ENCODE measurements at regions not wholly inside any gene's neighbourhood (a gene's known extent, or its start where the extent isn't known, plus 50 kb on each side); places are given as distances from the start of the nearest gene placed in this dataset.

- no peaks in the 10 kb centered on the region for H3K27me3 ChIP-seq
- intact Hi-C loops (cut with DNase I): loop anchor here (10.0 kb wide), 1 partner anchor 45 kb away; no protein-coding TSS in a partner anchor
- WGBS, 2 donors: 92 to 95% methylated on average over 6 of the region's 6 CpGs
- H3K27ac ChIP-seq: no peak overlapping the region
- H3K9me3 ChIP-seq: no peaks in the 10 kb centered on the region
- no peaks in the 10 kb centered on the region for H3K36me3 ChIP-seq
- DNase-seq: no peak
- no peak for TF ChIP-seq POLR2A (IDR thresholded peaks at IDR 0.05)
- TF ChIP-seq CTCF (IDR thresholded peaks at IDR 0.05): no peak
- no peak overlapping the region for H3K4me3 ChIP-seq (replicated peaks in 1 of 3)
- H3K4me1 ChIP-seq: peaks cover 11 to 17% of the 10 kb centered on the region in 2 donors
Measured at GRCh38 chr2:8529706-8530277, 152.1 kb upstream of the ID2 start.

- Histone ChIP-seq H3K4me1 (peaks cover 6 to 17% of the 10 kb centered on the region in 2 donors), H3K27me3 (no peaks in the 10 kb centered on the region), H3K36me3 (no peaks in the 10 kb centered on the region), H3K27ac (no peak overlapping the region), H3K9me3 (no peaks in the 10 kb centered on the region), H3K4me3 (replicated peaks in 1 of 3) (no peak overlapping the region)
- no peak for TF ChIP-seq POLR2A (IDR thresholded peaks at IDR 0.05)
- TF ChIP-seq CTCF (IDR thresholded peaks at IDR 0.05): no peak
- WGBS, 2 donors: 80 to 92% methylated on average over 1 of the region's 1 CpG
- DNase-seq: no peak
- intact Hi-C loops (cut with DNase I): no loop called here
Measured at GRCh38 chr2:8531481-8531880, 150.4 kb upstream of the ID2 start.

- DNase-seq: no peak
- H3K27ac ChIP-seq: no peak overlapping the region
- peaks cover 6 to 21% of the 10 kb centered on the region in 2 donors for H3K4me1 ChIP-seq
- no peaks in the 10 kb centered on the region for H3K9me3 ChIP-seq
- no peak for TF ChIP-seq CTCF (IDR thresholded peaks at IDR 0.05)
- TF ChIP-seq POLR2A (IDR thresholded peaks at IDR 0.05): no peak
- H3K36me3 ChIP-seq: no peaks in the 10 kb centered on the region
- H3K4me3 ChIP-seq (replicated peaks in 1 of 3): no peak overlapping the region
- no peaks in the 10 kb centered on the region for H3K27me3 ChIP-seq
- WGBS, 2 donors: 77 to 83% methylated on average over 5 of the region's 5 CpGs
- intact Hi-C loops (cut with DNase I): no loop called here
Measured at GRCh38 chr2:8532438-8532837, 149.4 kb upstream of the ID2 start.

GRCh38 chr2:8533923-8534322 lies 147.9 kb upstream of the ID2 start:
- H3K4me3 ChIP-seq (replicated peaks in 1 of 3): no peak overlapping the region
- 95% methylated on average over 8 of the region's 8 CpGs for WGBS, 2 donors
- H3K27me3 ChIP-seq: no peaks in the 10 kb centered on the region
- H3K9me3 ChIP-seq: no peaks in the 10 kb centered on the region
- intact Hi-C loops (cut with DNase I): no loop called here
- peaks cover 6 to 30% of the 10 kb centered on the region in 2 donors for H3K4me1 ChIP-seq
- no peak for TF ChIP-seq CTCF (IDR thresholded peaks at IDR 0.05)
- no peak for TF ChIP-seq POLR2A (IDR thresholded peaks at IDR 0.05)
- no peaks in the 10 kb centered on the region for H3K36me3 ChIP-seq
- DNase-seq: no peak
- no peak overlapping the region for H3K27ac ChIP-seq

- peaks cover 10 to 35% of the 10 kb centered on the region in 2 donors for H3K4me1 ChIP-seq
- WGBS, 2 donors: 80 to 95% methylated on average over 7 to 8 of the region's 12 CpGs
- no peaks in the 10 kb centered on the region for H3K27me3 ChIP-seq
- no peak overlapping the region for H3K4me3 ChIP-seq (replicated peaks in 1 of 3)
- intact Hi-C loops (cut with DNase I): no loop called here
- H3K36me3 ChIP-seq: no peaks in the 10 kb centered on the region
- DNase-seq: no peak
- peak overlapping the region in 1 of 3 donors; percentile 62 for H3K27ac ChIP-seq
- no peaks in the 10 kb centered on the region for H3K9me3 ChIP-seq
- TF ChIP-seq CTCF (IDR thresholded peaks at IDR 0.05): no peak
- no peak for TF ChIP-seq POLR2A (IDR thresholded peaks at IDR 0.05)
Measured at GRCh38 chr2:8534386-8534728, 147.5 kb upstream of the ID2 start.
